Liver (tissue), 8 donors: ENCODE measurements at regions not wholly inside any gene's neighbourhood (a gene's known extent, or its start where the extent isn't known, plus 50 kb on each side); places are given as distances from the start of the nearest gene placed in this dataset.

Source experiments
- DNase-seq: peaks from one replicate; pipeline ENCODE4 v3.0.0-alpha.2; 2017; ENCODE audit warnings: low spot score
- H3K27ac ChIP-seq, 2 donors: one replicate each; pipeline ENCODE4 v1.7.0; 2013; ENCODE audit warnings: inconsistent platforms in 2 of 2, low read length in 2 of 2, control low read depth in 1 of 2, low read depth in 1 of 2, mild to moderate bottlenecking in 1 of 2
- H3K27me3 ChIP-seq, 4 donors: one replicate each; pipeline versions ENCODE4 v1.6.1 to v1.7.0; 2013; ENCODE audit warnings: low read length in 3 of 4, inconsistent platforms in 1 of 4, mild to moderate bottlenecking in 1 of 4, moderate library complexity in 1 of 4; ENCODE audit not compliant: control insufficient read depth in 4 of 4, insufficient read depth in 4 of 4
- H3K36me3 ChIP-seq, 4 donors: one replicate each; pipeline versions ENCODE4 v1.6.1 to v1.7.0; 2013; ENCODE audit warnings: low read length in 3 of 4, mild to moderate bottlenecking in 3 of 4, low read depth in 1 of 4, moderate library complexity in 1 of 4; ENCODE audit not compliant: control insufficient read depth in 4 of 4, insufficient read depth in 3 of 4
- H3K4me1 ChIP-seq, 4 donors: one replicate each; pipeline versions ENCODE4 v1.6.1 to v1.7.0; 2013; ENCODE audit warnings: low read length in 3 of 4, mild to moderate bottlenecking in 3 of 4, moderate library complexity in 1 of 4; ENCODE audit not compliant: control insufficient read depth in 4 of 4, insufficient read depth in 4 of 4
- H3K4me3 ChIP-seq, 3 donors: one replicate each; pipeline versions ENCODE4 v1.6.1 to v1.7.0; 2013; ENCODE audit warnings: low read length in 3 of 3, control low read depth in 1 of 3, low read depth in 1 of 3, mild to moderate bottlenecking in 1 of 3
- H3K9ac ChIP-seq, 2 donors: one replicate each; pipeline ENCODE4 v1.7.0; 2013; ENCODE audit warnings: low read length in 2 of 2, mild to moderate bottlenecking in 2 of 2, moderate library complexity in 2 of 2, control low read depth in 1 of 2, low read depth in 1 of 2
- H3K9me3 ChIP-seq, 4 donors: one replicate each; pipeline versions ENCODE4 v1.6.1 to v1.7.0; 2013; ENCODE audit warnings: low read length in 3 of 4; ENCODE audit not compliant: control insufficient read depth in 4 of 4
- ATF3 ChIP-seq: IDR thresholded peaks from 2 replicates; pipeline ENCODE4 v1.6.1; 2016; ENCODE audit warnings: antibody characterized with exemption
- EGR1 ChIP-seq, 2 donors: IDR thresholded peaks; 2 replicates each; pipeline ENCODE4 v1.6.1; 2016 to 2018; ENCODE audit warnings: antibody characterized with exemption in 2 of 2, low read depth in 2 of 2
- FOXA1 ChIP-seq: IDR thresholded peaks from 2 replicates; pipeline ENCODE4 v1.6.1; 2016; ENCODE audit warnings: antibody characterized with exemption
- FOXA2 ChIP-seq: IDR thresholded peaks from 2 replicates; pipeline ENCODE4 v1.6.1; 2016; ENCODE audit warnings: antibody characterized with exemption
- GABPA ChIP-seq, 2 donors: IDR thresholded peaks in 1 of 2; conservative IDR thresholded peaks in 1 of 2; 2 replicates each; pipeline ENCODE4 v1.6.1; 2016; ENCODE audit warnings: antibody characterized with exemption in 2 of 2, mild to moderate bottlenecking in 1 of 2, moderate library complexity in 1 of 2
- HNF4A ChIP-seq, 2 donors: conservative IDR thresholded peaks; 2 replicates each; pipeline ENCODE4 v1.6.1; 2016; ENCODE audit warnings: antibody characterized with exemption in 2 of 2, mild to moderate bottlenecking in 2 of 2
- HNF4G ChIP-seq: IDR thresholded peaks from 2 replicates; pipeline ENCODE4 v1.6.1; 2016; ENCODE audit warnings: antibody characterized with exemption
- JUND ChIP-seq, 2 donors: IDR thresholded peaks; 2 replicates each; pipeline ENCODE4 v1.6.1; 2016; ENCODE audit warnings: antibody characterized with exemption in 2 of 2
- MAX ChIP-seq: IDR thresholded peaks from 2 replicates; pipeline ENCODE4 v1.6.1; 2016; ENCODE audit warnings: antibody characterized with exemption
- NR2F2 ChIP-seq: IDR thresholded peaks from 2 replicates; pipeline ENCODE4 v1.6.1; 2016; ENCODE audit warnings: antibody characterized with exemption
- RAD21 ChIP-seq, 2 donors: IDR thresholded peaks; 2 replicates each; pipeline ENCODE4 v1.6.1; 2016; ENCODE audit warnings: antibody characterized with exemption in 2 of 2, mild to moderate bottlenecking in 2 of 2
- REST ChIP-seq: IDR thresholded peaks from 2 replicates; pipeline ENCODE4 v1.6.1; 2016; ENCODE audit warnings: antibody characterized with exemption, mild to moderate bottlenecking
- RXRA ChIP-seq, 2 donors: IDR thresholded peaks; 2 replicates each; pipeline ENCODE4 v1.6.1; 2017 to 2018; ENCODE audit warnings: antibody characterized with exemption in 2 of 2, mild to moderate bottlenecking in 1 of 2
- SP1 ChIP-seq: IDR thresholded peaks from 2 replicates; pipeline ENCODE4 v1.6.1; 2018; ENCODE audit warnings: antibody characterized with exemption, mild to moderate bottlenecking
- YY1 ChIP-seq: IDR thresholded peaks from 2 replicates; pipeline ENCODE4 v1.6.1; 2016; ENCODE audit warnings: antibody characterized with exemption, mild to moderate bottlenecking
- WGBS: extraction: QIAGEN DNeasy Blood & Tissue Kit; methylation state at CpG from one replicate; pipeline ENCODE4 v1.1.7; 2013; 5-methylcytosine and 5-hydroxymethylcytosine counted together
- TF ChIP-seq, protein P1 (sequence below): fragments of 150-350 bp; IDR thresholded peaks from 2 replicates; pipeline ENCODE4 v1.5.1; 2017; ENCODE audit warnings: improper control_type of control experiment, low read depth, low read length; ENCODE audit not compliant: missing input control
- TF ChIP-seq, protein P2 (sequence below): IDR thresholded peaks from 2 replicates; pipeline ENCODE4 v1.6.1; 2016; ENCODE audit warnings: antibody characterized with exemption
- donor health status: healthy.
- donor health status: healthy.
- donor health status: healthy.
- donor health status: healthy.
- donor health status: healthy.

- H3K9ac ChIP-seq, result no peak overlapping the region
- no peak for DNase-seq
- no peak overlapping the region for H3K27ac ChIP-seq
- H3K27me3 ChIP-seq, result peaks cover 0 to 4% (median 0%) of the 10 kb centered on the region in 4 donors
- H3K9me3 ChIP-seq, result no peaks in the 10 kb centered on the region
- no peak overlapping the region for H3K4me3 ChIP-seq
- TF ChIP-seq RAD21 (IDR thresholded peaks at IDR 0.05) (no peak), EGR1 (IDR thresholded peaks at IDR 0.05; ENCODE audit: low read depth in 2 of 2) (no peak), REST (no peak), HNF4G (no peak), NR2F2 (no peak), GABPA (IDR thresholded peaks at IDR 0.05 in 1 of 2, conservative IDR thresholded peaks at IDR 0.05 in 1 of 2) (no peak), FOXA2 (no peak), HNF4A (conservative IDR thresholded peaks at IDR 0.05) (no peak), ATF3 (no peak), MAX (no peak), RXRA (IDR thresholded peaks at IDR 0.05) (no peak), FOXA1 (no peak), YY1 (no peak), JUND (IDR thresholded peaks at IDR 0.05) (no peak)
- TF ChIP-seq, protein P1, sequence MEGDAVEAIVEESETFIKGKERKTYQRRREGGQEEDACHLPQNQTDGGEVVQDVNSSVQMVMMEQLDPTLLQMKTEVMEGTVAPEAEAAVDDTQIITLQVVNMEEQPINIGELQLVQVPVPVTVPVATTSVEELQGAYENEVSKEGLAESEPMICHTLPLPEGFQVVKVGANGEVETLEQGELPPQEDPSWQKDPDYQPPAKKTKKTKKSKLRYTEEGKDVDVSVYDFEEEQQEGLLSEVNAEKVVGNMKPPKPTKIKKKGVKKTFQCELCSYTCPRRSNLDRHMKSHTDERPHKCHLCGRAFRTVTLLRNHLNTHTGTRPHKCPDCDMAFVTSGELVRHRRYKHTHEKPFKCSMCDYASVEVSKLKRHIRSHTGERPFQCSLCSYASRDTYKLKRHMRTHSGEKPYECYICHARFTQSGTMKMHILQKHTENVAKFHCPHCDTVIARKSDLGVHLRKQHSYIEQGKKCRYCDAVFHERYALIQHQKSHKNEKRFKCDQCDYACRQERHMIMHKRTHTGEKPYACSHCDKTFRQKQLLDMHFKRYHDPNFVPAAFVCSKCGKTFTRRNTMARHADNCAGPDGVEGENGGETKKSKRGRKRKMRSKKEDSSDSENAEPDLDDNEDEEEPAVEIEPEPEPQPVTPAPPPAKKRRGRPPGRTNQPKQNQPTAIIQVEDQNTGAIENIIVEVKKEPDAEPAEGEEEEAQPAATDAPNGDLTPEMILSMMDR, result no peak
- TF ChIP-seq, protein P2, sequence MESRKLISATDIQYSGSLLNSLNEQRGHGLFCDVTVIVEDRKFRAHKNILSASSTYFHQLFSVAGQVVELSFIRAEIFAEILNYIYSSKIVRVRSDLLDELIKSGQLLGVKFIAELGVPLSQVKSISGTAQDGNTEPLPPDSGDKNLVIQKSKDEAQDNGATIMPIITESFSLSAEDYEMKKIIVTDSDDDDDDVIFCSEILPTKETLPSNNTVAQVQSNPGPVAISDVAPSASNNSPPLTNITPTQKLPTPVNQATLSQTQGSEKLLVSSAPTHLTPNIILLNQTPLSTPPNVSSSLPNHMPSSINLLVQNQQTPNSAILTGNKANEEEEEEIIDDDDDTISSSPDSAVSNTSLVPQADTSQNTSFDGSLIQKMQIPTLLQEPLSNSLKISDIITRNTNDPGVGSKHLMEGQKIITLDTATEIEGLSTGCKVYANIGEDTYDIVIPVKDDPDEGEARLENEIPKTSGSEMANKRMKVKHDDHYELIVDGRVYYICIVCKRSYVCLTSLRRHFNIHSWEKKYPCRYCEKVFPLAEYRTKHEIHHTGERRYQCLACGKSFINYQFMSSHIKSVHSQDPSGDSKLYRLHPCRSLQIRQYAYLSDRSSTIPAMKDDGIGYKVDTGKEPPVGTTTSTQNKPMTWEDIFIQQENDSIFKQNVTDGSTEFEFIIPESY, result no peak
- WGBS, result 65% methylated on average over 2 of the region's 2 CpGs
- no peaks in the 10 kb centered on the region for H3K4me1 ChIP-seq
- no peaks in the 10 kb centered on the region for H3K36me3 ChIP-seq
These were observed 190.4 kb upstream of the USP25 start for GRCh38 chr21:15539376-15539775.

DNA sequence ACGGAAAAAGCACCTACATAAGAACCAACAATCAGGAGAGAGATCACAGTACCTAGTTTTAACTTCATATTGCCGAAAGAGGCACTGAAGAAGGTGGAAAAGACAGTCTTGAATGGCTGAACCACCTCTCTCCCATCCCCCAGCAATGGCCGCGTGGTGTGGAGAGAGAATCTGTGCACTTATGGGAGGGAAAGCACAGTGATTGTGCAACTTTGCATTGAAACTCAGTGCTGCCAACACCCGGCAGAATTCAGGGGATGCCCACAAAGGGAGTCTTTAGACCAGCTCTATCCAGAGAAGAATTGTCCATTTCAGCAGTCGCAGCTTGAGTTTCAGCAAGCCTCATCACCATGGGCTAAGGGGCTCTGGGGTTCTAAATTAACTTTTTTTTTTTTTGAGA is 186.3 kb upstream of the USP25 start:
- no peaks in the 10 kb centered on the region for H3K36me3 ChIP-seq
- H3K27me3 ChIP-seq, result no peaks in the 10 kb centered on the region
- no peaks in the 10 kb centered on the region for H3K4me1 ChIP-seq
- no peak overlapping the region for H3K9ac ChIP-seq
- no peak overlapping the region for H3K27ac ChIP-seq
- WGBS, result 66% methylated on average over 6 of the region's 6 CpGs
- H3K9me3 ChIP-seq, result no peaks in the 10 kb centered on the region
- DNase-seq, result no peak
- no peak overlapping the region for H3K4me3 ChIP-seq
- TF ChIP-seq EGR1 (IDR thresholded peaks at IDR 0.05; ENCODE audit: low read depth in 2 of 2) (no peak), SP1 (no peak), RXRA (IDR thresholded peaks at IDR 0.05) (no peak), REST (no peak)
- TF ChIP-seq, protein P1, result no peak
- TF ChIP-seq, protein P2, result no peak
